OCI-LY1 (cell line): ENCODE measurements at regions not wholly inside any gene's neighbourhood (a gene's known extent, or its start where the extent isn't known, plus 50 kb on each side); places are given as distances from the start of the nearest gene placed in this dataset.

ENCODE experiments used
- CTCF ChIP-seq: fragments of 200-600 bp; sonication (generic), shearing (Covaris generic); IDR thresholded peaks from 2 replicates; pipeline ENCODE4 v1.5.1; 2017; ENCODE audit warnings: mild to moderate bottlenecking, antibody characterized with exemption, low read length, moderate library complexity, mixed read lengths
- EZH2 ChIP-seq: fragments of 200-600 bp; sonication (generic), shearing (Covaris generic); IDR thresholded peaks from 2 replicates; pipeline ENCODE4 v1.8.0; 2017; ENCODE audit warnings: borderline replicate concordance, mixed run types, mild to moderate bottlenecking, antibody characterized with exemption, low read length, moderate library complexity, mixed read lengths

DNA sequence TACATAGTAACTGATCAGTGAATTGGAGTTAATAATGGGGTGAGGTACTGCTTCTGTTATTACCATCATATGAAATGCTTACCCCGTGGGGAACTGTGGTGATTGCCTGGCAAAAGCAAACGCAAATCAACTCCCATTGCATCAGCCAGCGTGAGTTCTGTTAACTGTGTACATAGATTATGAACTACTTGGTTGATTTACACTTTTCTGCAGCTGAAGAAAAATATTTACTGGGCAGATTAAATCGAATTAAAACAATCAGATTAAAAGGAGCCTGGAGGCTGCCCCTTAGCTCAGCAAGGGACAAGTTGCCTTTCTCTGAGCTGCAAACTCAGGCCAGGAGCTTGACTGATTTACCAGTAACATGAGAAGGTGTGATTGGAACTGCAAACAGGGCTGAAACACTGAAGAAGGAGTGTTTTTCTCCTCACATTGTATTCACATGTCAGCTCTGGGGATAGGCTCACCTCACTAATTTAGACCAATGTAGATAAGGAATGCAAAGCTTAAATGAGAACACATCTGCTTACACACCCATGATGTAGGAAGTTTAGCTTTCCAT is 220.1 kb downstream of the OSR1 start:
- TF ChIP-seq CTCF (no peak), EZH2 (no peak)
